Fibroblast of upper back skin (primary cell): ENCODE measurements at regions not wholly inside any gene's neighbourhood (a gene's known extent, or its start where the extent isn't known, plus 50 kb on each side); places are given as distances from the start of the nearest gene placed in this dataset.

Experiments
- DNase-seq: peaks from one replicate; pipeline ENCODE4 v3.0.0-alpha.2; 2013

DNA sequence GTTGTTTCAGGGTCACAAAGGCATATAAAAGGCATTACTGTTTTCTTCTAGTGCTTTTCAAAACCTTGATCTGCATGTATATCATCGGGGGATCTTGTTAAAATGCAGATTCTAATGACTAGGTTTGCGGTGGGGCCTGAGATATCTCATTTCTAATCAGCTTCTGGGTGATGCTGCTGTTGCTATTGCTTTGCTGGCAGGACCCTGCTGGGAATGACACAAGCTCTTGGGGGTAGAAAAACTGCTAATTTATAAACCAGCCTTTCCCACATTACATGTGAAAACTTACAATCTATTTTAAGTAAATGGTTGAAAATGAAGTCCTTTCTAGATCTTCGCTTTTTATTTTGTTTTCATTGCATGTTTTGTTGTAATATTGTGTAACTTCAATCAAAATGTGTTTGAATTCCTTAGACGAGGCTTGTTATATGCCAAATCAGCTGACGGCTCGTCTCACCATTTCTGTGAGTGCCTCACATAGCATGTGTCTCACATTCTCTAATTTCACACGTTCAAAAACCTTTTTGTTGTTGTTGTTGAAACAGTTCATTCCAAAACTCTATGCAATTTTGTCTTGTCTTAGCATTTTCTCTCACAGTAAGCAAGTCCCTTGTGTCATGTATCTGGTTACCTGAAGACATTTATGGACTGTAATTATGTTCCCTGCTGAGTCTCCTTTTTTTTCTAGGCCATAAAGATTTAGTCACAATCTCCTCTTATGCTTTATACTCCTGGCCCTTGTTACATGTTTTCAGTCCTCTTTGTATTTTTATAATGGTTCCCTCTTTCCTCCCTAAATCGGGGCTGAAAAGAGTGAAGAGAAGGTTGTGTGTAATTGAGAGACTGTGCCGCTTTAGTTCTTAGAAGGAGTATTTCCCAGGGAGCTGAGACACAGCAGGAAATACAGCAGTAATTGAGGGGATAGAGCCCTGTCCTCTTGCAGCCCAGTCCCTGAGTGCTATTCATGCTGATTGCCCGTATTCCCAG is 521.0 kb upstream of the SEMA6A start:
- no peak for DNase-seq

DNA sequence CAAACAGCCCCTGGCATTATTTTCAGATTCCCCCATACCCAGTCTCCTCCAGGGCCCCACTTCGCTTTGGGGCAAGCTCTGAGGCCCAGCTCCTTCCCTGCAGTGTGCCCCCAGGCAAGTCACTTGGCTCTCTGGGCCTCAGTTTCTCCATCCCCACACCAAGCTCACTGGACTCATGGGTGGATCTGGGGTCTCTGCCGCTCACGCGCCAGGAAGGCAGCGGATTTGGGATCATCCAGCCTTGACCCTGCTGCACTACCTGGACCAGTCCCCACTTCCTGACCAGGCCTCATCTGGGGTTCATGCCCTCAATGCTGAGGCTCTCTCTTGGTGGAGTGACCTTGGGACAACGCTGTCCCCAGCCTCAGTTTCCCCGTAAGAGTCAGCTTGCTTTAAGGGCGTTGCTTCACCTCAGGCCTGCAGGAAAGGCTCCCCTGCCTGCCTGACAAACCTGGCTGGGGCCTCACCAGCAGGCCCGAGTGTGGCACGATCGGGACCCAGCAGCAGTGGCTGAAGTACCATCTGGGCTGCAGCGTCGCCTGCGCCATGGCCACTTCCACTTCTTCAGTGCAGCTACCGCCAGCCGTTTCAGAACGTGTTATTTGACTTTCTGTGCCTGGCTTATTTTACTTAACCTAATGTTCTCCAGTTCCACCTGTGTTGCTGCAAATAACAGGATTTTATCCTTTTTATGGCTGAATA is 519.6 kb upstream of the SEMA6A start:
- DNase-seq = no peak

DNA sequence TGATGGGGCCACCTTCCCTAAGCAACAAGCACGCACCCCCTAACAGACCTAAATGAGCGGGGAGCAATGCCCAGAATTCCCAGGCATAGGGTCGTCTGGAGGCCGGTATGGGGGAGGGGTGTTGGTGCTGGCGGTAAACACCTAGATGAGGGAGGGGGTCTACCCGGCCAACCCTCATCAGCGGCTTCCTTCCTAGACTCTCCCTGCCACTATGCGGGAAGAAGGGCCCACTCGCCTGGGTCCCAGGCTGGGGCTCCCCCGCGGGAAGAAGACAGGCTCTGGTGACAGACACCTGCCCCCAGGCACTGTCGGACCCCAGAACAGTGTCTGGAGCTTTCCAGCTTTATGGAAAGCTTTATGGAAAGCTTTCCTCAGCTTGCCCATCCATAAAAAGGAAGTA is 519.0 kb upstream of the SEMA6A start:
- no peak for DNase-seq

DNA sequence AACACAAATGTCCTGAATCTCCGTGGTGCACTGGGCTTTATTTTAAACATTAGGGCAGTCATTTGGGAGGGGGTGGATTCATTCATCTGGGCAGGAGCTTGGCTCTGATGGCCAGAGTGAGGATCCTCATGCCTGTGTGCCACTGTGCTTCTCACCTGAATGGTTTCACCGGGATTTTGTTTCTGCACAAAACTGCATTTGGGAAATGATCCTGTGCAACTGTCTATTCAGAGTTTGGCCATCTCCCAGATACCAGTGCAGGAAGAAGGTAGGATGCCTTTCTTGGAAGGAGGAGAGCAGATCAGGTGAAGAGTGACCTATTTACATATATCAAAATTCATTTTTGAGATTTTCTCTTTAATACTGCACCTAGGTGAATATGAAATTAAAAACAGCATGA is 514.4 kb upstream of the SEMA6A start:
- DNase-seq = no peak

DNA sequence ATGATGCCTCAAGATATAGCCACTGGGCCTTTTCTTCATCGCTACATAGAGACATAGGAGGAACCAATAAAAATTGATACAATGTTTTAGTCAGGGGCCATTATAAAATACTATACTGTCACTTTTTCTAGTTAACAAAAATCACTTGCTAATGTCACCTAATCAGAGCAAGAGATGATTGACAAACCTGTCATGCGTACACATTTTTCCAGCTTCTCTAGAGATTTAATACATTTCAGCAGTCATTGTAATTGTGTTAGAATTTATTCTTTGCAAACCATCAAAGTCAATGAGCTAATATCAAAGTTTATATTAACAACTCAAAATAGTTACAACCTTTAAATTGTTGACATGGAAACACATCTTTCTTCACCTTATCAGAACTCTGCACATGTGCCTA is 513.6 kb upstream of the SEMA6A start:
- DNase-seq = no peak

DNA sequence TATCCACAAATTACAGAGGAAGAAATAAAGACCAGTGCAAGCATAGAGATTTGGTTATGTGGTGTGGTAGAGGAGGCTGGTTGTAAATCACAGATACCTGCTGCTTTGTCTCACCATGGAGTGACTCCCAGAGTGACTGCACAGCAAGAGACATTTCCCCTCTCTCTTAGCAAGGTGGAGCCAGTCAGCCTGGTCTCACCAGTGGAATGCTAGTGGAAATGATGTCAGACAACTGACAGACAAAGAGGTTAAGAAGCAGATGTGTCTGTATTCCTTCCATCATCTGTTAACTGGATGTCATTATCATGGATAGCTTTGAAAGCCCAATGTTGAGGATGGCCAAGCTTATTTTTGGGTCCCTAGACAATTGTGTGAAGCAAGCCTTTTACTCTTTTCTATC is 509.4 kb upstream of the SEMA6A start:
- DNase-seq = no peak

DNA sequence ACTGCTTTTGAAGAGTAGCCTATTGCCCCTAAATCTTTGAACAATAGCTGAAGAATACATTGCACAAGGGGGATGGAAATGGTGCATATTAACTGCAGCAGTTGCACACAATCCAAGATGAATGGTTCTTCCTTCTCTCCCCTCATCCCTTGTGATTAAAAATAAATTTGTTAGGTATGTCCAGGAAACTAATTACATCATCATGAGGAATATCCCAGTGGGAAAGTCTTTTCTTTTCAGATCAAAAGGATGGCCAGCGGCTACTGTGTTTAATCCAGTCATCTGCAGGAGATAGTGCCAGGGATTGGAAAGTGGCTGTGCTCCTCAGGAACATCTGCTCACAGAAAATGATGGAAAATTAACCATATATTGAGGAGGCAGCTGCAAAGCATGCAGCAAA is 508.4 kb upstream of the SEMA6A start:
- no peak for DNase-seq

DNA sequence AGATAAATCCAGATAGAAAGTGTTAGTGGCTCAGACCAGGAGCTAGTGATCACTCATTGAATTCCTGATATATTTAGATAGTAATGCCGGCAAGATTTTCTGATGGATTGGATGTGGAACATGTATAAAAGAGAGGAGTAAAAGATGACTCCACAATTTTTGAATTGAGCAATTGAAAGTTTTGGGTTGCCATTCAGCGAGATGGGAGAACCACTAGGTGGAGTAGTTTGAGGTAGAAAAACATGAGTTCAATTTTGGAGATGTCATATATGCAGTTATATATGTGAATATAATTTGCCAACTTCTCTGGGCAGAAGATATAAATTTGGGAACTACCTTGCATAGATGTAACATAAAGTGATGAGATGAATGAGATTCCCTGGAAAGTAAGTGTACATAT is 502.5 kb upstream of the SEMA6A start:
- no peak for DNase-seq

DNA sequence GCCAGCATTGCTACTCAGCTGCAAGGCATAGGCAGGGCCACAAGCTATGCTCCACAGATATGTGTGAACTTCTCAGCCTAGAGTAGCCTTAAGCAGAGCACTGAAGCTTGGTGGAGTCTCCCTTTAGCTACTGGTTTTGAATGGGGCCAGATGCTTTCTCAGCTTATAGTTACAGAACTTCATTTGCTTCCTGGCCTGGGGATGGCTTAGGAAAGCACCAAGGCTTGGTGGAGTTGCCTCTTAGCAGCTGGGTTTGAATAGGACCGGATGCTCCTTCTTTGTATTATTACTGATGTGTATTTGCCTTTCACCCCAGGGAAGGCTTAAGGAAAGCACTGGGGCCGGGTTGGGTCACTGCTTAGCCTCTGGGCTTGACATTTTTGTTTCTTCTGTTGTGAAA is 497.8 kb upstream of the SEMA6A start:
- no peak for DNase-seq

DNA sequence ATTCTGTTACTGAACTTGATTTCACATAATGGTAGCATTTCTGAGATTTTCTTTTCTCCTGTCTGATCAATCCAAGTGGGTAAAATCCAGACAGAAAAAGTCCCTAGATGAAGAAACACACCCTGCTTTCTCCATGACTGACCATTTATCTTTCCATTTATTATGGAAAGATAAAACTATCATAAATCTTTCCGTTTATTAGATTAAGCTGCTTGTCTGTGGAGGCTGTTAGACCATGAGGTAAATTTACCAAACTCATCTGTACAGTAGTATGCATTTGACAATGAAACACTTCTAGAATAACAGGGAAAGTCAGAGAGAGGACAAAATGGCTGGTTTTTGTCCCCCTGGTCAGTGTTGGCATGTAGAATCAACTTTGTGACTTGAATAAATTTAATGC is 491.2 kb upstream of the SEMA6A start:
- no peak for DNase-seq

DNA sequence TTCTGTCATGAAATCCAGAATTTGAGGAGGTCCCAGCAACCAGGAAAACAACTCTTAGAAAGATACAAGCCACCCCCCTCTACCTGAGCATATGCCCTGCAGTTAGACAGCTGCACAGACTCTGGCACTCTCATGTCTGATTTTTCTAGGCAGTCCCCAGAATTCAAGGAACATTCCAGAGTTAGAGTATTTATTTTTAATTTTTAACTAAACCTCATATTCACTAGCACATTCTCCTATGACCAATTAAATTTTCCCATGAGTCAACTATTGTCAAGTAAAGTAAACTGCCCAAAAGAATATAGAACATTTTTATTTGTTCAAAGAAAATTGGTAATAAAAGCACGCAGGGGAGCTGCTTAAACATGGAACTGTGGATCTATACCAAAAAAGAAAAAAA is 490.5 kb upstream of the SEMA6A start:
- DNase-seq = no peak

DNA sequence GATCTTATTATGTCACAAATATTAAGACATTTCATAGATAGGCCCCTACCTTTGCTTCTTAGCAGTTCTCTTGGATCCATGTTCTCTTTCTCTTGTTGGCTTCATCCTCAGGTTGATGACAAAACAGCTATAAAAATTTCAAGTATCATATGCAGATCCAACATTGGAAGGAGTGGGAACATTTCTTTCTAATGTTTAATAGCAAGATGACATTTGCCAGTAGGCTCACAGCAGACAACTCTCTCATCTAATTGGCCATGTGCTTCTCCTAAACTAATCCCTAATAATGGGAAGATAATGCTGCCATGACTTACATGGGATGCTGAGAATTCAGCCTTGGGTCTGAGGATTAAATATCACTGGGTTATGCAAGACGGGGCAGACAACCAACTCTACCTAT is 485.5 kb upstream of the SEMA6A start:
- DNase-seq = no peak

DNA sequence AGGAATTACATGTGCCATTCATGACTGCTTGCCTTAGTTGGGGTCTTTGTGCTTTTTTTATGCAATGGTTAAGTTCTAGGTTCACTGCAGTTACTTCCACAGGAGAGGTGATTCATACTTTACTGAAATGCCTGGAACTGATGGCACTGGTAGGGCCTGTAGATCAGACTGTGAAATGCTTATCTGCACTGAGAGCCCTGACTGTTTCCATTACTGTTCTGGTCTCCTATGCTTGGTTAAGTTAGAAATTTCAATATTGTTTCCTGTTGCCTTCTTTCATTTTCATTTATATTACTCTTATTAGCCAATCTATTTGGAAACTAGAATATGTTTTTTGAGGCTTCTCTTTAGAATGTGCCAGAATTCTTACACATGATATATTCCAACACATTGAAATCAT is 484.1 kb upstream of the SEMA6A start:
- no peak for DNase-seq

DNA sequence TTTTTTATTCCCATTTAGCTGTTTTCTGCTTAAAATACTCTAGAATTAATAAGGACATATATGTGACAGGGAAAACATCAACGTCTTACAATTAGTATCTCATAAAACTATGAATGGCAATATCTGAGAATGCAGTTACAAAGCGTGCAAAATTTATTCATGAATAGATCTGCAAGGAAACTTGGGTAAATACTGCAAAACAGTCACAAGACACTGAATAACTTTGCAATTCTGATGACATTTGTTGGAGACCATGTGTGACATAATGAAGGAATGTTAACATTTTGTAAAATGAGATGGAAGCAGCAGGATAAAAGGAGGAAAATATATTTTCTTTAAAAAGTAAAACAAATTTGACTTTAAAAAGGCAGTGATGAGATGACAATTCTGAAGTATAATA is 480.9 kb upstream of the SEMA6A start:
- no peak for DNase-seq

DNA sequence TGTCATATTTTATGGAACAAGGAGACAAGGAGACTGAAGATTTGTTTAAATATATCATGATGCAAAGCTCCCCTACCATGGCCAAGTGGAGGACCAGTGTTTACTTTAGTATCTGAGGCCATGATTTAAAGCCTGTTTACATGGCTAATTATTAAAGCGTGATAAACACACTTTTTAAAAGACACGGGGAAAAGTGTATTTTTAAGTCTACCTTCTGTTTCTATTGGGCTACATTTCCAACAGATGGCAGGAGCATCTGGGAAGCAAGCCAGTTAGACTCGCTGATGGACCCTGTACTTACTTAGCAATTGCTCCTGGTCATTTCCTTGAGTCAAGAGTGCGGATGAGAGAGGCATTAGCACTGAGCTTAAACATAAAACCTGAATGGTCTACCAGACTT is 480.3 kb upstream of the SEMA6A start:
- DNase-seq = no peak

DNA sequence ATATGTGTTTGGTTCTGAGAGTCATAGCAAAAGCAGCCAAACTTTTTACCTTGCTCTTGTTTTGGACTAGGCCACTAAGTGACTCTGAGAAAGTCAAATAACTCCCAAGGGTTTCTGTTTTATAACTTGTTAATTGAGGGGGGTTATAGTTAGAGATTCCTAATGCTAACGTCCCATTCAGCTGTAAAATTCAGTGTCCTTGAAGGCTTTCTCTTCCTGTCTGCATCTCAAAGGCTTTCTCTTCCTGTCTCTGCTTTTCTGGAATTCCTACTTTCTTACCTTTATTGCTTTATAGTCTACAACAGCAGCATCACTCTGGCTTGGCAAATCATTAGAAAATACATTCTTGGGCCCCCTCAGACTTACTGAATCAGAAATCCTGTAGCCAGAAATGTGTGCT is 479.5 kb upstream of the SEMA6A start:
- no peak for DNase-seq

DNA sequence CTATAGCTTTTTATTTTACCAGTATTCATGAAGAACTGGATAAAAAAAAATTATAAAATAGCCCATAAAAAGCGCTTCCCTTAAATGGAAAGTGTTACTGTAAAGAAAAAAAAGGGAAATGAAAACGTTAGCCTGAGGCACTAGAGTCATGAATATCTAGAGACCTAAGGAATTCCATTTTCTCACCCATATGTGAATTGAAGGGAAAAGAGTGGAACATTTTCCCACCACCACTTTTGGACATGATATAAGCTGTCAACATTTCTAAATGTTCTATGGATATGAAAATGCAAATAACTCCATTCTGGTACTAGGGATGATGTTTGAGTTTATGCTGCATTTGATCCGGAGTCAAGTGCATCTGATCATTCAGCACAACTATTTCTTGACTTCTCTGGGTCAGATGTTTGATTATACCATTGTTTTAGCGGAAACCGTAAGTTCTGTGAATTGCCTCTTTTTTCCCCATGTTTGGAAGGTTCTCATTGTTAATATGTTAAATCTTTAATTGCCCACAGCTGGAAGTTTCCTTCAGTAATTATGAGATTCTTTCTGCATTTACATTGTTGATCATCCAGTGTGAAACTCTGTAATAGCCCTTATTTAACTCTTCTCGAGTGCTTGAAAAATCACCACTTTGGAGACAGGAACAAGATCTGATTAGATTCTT is 467.4 kb upstream of the SEMA6A start:
- DNase-seq = no peak

DNA sequence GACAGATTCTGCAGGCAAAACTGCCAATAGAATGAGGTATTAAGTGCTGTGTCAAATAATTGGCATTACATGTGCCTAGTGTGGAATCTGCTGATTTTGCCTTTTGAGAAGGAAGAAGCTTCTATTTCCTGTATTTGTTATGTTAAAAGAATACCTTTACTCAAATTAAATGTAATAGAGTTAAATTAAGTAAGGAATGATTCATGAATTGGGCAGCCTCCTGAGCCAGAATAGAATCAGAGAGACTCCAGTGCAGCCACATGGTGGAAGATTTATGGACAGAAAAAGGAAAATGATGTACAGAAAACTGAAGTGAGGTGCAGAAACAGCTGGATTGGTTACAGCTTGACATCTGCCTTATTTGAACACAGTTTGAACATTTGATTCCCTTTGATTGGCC is 464.4 kb upstream of the SEMA6A start:
- no peak for DNase-seq

DNA sequence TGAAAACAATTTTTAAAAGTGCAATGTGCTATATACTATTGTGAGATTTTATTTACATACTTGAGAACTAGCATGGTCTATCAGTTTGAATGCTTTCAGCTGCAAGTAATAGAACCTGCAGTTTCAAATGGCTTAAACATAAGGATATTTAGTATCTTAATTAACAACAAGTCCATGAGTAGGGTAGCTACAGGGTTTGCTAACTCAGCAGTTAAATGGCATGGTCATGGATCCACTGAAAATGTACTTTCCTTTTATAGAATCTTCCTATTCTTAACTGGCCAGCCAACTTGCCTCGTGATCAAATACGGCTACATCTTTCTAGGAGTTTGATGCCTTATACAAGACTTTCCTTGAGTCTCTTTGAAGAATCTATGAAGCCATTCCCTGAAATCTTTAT is 452.8 kb upstream of the SEMA6A start:
- DNase-seq = no peak

DNA sequence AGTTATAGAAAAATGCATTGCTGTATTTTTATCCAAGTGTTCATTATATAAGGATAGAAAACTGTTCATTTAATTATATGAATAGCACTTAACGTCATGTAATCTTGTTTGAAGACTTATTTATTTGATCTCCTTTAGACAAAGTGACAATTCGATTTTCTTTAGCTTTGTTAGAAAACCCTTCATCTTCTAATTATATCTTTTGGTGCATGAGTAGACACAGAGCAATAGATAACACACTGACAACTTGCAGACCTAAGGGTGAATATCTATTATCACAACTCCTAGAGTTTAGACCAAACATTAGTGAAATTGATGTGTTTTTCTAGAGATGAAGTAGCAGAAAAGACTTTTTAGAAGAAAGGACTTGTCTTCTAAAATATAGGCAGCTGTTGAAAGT is 446.4 kb upstream of the SEMA6A start:
- DNase-seq = no peak

DNA sequence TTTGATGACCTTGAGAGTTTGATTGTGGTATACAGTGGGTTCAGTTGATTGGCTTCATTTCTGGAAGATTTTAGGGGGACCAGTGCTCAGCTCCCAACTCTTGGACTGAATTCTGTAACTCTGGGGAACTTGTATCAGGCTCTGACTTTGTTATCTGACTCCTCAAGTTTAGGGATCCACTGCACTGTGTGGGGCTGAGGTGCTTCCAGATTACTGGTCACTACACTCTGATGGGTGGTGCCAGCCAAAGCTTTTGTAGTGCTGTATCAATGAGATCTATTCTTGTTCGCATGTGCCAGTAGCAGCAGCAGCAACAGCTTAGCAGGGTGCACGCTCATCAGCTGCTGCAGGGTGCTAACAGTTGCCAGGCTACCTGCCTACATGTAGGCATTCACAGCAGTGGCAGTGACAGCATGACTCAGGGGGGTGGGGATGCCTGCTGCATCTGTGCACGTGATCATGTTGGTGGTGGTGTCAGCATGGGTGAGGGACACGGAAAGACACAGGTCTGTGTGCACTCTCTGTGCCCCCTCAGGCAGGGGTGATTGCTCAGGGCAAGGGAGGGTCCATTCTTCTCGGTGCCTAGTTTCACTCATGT is 438.8 kb upstream of the SEMA6A start:
- DNase-seq = no peak

DNA sequence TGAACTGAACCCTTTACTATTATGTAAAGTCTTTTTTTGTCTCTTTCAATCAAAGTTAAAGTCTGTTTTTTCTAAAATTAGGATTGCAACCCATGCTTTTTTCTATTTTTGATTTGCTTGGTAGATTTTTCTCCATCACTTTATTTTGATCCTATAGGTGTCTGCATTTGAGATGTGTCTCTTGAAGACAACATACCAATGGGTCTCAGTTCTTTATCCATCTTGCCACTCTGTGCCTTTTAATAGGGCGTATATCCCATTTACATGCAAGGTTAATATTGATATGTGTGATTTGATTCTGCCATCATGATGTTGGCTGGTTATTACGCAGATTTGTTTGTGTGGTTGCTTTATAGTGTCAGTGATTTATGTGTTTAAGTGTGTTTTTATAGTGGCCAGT is 436.0 kb upstream of the SEMA6A start:
- no peak for DNase-seq

DNA sequence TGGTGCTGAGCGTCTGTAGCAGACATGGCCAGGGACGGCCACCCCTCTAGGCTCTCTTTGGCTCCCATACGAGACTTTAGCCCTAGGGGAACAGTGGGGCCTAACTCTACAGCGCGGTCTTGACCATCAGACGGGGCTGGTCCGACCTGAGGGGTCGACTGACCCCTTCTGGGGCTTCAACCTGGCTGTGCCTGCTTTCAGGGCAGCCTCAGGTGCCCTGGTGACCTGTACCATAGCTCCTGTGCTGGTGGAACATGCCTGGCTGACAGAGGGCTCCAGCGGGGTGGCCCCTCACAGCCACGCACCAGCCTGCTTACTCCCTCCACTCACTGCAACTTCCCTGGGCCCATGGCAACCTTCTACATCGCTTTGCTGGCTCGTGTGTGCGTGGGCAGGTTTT is 423.4 kb upstream of the SEMA6A start:
- no peak for DNase-seq

DNA sequence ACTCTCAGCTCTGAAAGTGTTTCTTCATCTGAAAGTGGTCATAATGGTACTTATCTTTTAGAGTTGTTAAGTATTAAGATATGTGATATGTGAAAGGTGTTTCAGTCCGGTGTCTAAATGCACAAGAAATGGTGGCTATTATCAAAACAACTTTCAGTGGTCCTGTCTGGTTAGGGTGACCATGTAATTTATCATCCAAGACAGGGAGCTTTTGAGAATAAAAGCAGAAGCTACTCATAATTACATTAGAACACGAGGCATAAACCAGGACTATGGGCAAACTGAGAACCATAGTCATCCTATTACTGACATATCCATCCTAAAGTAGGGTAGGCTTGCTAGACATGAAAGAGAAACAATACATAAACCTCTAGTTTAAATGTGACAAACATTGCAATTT is 418.1 kb upstream of the SEMA6A start:
- DNase-seq = no peak
